CD4-positive, alpha-beta T cell treated with Interleukin-4 for 4 hours (primary cell): ENCODE measurements at regions not wholly inside any gene's neighbourhood (a gene's known extent, or its start where the extent isn't known, plus 50 kb on each side); places are given as distances from the start of the nearest gene placed in this dataset.

Experiments used
- DNase-seq: peaks from one replicate; pipeline ENCODE4 v3.0.0-alpha.2; 2020

DNA sequence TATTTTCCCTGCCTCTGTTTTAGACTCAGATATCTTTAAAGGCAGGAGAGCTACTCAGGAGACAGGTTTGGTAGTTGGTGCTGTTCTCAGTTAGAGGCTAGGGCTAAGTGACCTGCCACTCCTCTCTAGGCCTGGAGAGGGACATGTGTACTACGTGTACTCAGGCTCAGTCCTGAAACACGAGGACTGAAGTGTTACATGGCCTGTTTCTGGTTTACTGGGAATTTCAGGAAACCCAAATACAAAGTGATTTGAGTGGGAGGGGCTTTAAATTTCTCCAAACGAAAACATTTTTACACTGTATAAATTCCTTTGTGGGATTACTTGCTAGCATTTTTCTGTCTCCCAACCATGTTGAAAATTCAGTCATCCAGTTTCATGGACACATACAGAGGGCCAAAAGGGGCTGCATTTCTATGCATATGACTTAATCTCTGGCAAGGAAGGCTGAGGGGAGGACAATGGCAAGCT, 343.3 kb downstream of the CYP26B1 start:
- no peak for DNase-seq

DNA sequence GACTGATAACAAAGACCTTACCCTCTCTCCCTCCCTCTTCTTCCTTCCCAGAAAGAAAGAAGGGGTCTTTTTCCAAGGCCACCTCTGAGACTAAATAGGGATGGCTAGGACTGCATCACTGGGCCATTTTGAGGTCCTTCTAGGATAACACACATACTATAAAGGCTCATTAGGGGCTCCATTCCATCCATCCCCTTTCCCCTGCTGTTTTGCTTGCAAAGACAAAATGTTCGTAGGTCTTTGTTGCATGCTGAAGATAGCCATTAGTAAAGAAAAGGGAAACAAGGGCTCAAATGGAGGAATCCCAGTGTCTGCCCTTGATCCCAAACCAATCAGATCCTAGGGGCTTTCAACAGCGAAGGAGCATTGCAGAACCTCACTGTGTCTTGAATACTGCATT, 344.3 kb downstream of the CYP26B1 start:
- no peak for DNase-seq

DNA sequence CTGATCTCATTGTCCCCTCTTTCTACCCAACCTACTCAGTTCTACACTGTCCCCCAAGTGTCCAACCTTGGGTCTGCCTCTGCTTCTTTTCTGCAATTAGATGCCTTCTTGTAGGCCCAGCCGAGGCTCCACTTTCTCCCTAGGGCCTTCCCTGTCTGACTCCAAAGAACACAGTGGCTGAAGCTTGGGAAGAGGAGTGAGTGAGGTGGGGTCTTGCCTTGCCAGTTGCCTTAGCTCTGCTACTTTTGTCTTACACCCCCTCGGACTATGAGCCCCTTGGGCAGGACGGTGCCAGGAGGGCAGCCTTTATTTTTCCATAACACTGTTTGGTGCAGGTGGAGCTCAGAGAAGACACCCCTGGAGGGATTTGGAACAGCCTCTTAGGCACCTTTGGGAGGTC, 345.1 kb downstream of the CYP26B1 start:
- no peak for DNase-seq

GRCh38 chr2:71801969-71802368, 345.7 kb downstream of the CYP26B1 start:
- no peak for DNase-seq

- DNase-seq: no peak
Measured at GRCh38 chr2:71801556-71801955, 346.1 kb downstream of the CYP26B1 start.

GRCh38 chr2:71800851-71801250, 346.8 kb downstream of the CYP26B1 start:
- no peak for DNase-seq

DNA sequence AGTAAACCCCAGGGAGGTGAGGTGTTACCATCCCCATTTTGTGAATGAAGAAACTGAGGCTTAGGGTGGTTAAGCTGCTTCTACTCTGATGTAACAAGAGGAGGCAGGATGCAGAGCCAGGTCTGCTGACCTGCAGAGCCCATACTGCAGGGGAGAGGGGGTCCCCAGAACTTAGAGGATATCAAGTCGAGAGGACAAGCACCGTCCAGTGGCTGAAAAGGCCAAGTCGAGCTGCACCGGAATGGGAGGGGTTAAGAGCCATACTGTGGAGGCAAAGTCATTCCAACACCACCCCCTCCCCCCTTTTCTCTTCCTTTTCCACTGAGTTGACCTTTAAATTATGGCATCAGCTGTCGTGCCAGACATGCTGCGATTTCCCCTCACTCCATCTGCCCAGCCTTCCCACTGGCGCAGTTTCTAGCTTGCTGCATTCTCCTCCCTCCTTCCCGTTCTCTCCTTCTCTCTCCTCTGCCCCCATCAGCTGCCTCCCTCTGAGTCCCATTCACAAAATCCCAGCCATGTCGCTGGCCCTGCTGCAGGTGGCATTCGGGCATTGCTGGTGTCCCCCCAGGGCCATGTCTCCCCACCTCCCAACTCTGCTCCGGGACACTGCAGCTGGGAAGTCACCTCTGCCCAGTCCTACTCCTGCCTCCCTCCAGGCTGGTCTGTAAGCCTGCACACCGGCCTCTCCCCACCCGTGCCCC, 346.9 kb downstream of the DYSF start:
- no peak for DNase-seq

DNA sequence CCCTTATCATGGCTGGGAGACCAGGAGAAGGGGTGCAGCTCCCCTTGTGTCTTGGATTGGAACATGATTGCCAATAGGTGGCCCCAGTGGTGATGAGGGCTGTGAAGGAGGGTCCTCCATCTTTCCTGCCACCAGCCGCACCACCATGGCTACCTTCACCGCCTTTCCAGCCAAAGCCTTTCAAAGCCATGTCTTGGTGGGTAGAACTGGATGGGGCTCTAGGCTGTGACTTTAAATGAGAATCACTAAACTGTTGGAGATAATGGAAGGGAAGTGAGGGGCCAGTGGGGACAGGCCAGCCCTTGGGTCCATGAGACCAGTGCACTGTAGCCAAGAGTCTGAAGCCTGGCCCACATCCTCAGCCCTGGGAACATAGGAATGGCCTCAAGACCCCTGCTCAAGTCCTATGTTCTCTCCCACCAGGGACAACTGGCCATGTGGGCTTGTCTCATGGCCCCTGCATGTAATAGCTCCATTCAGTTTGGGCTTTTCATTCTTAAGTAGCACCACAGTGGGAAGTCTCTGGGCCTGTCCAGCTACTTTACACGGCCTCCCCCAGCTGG, 345.7 kb downstream of the DYSF start:
- DNase-seq: no peak

DNA sequence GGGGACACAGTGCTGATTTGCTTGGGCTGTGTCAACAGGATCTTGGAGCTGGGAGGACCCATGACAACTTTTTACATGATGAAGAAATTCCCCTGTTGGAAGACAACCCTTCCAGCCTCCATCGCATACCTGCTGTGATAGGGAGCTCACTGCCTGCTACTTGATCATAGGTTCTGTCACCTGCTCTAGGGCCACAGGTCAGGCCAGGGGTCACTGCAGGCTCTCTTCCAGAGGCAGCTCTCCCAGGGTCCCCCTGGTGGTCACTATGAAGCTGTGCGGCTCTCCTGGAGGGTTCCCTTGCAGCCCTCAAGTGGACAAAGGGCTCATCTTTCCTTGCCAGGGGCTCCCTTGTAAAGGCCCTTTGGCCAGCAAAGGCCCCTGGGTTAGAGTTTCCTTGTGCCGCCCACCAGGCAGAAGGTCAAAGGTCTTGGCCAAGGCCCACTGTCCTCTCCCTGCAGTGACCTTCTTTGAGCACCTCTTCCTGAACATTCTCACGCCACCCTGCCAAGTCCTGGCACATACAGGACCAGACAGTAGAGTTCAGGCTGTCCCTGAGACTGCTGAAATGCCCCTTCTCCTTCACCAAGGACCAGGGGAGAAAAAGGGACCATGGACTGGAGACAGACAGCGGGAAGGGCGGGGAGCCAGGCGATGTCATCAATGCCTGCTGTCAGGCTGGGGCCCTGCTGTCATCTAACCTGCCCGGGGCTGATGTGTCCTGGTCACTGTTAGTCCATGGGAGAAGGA, 345.1 kb downstream of the DYSF start:
- no peak for DNase-seq

- no peak for DNase-seq
Measured at GRCh38 chr2:71797035-71797810, 343.9 kb downstream of the DYSF start.

GRCh38 chr2:71796174-71796593, 342.8 kb downstream of the DYSF start:
- DNase-seq: no peak

- DNase-seq: no peak
Measured at GRCh38 chr2:71795486-71795885, 342.1 kb downstream of the DYSF start.

GRCh38 chr2:71794611-71795010, 341.2 kb downstream of the DYSF start:
- DNase-seq: no peak

DNA sequence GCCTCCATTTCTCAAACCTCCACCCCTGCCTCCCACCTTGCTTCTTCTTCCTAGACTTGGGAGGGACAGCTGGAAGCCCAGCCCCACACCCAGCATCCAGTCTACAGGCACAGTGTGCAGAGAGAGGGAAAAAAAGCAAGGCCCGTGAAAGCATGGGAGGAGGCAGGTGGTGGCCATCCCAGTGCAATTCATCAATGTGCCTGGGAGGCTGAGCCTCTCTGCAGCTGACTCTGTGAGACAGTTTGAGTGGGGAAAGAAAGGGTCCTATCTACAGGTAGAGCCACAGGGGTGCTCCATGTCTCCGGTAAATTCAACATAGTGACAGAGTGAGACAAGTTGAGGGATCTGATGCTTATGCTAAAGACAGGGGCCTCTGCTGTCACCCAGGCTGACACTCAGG, 340.6 kb downstream of the DYSF start:
- DNase-seq: no peak

DNA sequence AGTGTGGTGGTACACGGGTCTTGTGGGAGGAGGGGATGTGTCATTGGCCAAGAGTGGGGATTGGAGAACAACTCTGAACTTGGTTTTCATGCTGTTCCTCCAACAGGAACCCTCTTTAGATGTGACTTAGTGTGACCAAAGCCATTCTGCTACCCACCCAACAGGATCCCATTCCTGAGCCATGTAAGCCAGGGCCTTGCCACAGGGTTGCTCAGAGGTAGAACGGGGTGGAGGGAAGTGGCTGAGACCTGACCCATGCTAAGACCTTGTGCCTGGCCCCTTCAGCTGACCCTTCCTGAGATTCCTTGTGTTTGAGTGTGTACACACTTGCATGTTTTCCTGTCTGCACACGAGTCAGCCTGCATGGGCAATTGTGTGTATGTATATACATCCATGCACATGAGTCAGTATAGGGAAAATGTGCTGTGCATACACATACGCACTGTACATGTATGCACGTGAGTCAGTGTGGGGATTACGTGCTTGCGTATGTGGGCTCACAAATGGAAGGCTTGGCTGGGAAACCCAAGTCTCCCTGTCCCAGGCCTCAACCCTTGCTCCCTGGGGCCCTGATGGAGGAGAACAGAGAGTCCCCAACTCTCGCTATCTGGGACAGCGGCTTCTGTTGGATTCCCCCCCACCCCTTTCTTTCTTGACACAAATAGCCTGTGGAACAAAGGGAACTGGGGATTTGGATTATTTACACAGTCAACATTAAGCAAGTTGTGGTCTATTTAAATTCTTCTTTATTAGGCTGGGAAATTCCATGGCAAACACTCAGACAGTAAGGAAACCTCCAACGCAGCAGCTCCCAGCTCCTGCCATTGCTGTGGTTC, 339.8 kb downstream of the DYSF start:
- DNase-seq: no peak

GRCh38 chr2:71791501-71792135, 338.3 kb downstream of the DYSF start:
- DNase-seq: no peak

- DNase-seq: no peak
Measured at GRCh38 chr2:71791061-71791450, 337.7 kb downstream of the DYSF start.

GRCh38 chr2:71790226-71791060, 337.1 kb downstream of the DYSF start:
- no peak for DNase-seq

- DNase-seq: no peak
Measured at GRCh38 chr2:71789556-71790204, 336.3 kb downstream of the DYSF start.

- no peak for DNase-seq
Measured at GRCh38 chr2:71788601-71789240, 335.4 kb downstream of the DYSF start.
